PC-3 (cell line): ENCODE measurements at regions not wholly inside any gene's neighbourhood (a gene's known extent, or its start where the extent isn't known, plus 50 kb on each side); places are given as distances from the start of the nearest gene placed in this dataset.

Experiments
- ATAC-seq: fragments of 200-7000 bp; cut with Tn5 transposase; 2 replicates; pipeline ENCODE4 v1.9.1; 2020; ENCODE audit warnings: mild to moderate bottlenecking, moderate library complexity
- BruUV-seq: library from RNA; stranded (reverse); fragments of 400-500 nt; replicated peaks from 2 replicates; lab custom pipeline; 2021; lab: Mats Ljungman, UMichigan
- CTCF ChIA-PET: fragments of 300-600 bp; sonication (Branson Sonifier 250); formaldehyde crosslinking; loops from one replicate; lab custom pipeline; 2022; ENCODE audit warnings: antibody characterized with exemption; lab: Charles Lee
- POLR2A ChIA-PET: fragments of 300-600 bp; sonication (Branson Sonifier 250); formaldehyde crosslinking; loops from one replicate; lab custom pipeline; 2022; ENCODE audit warnings: antibody characterized with exemption; ENCODE audit not compliant: unreplicated experiment; lab: Charles Lee
- DNase-seq: peaks from one replicate; pipeline ENCODE4 v3.0.0-alpha.2; 2015
- H2AFZ ChIP-seq: fragments of 300-600 bp; sonication (generic); 2 replicates; pipeline ENCODE4 v1.6.0; 2016; ENCODE audit warnings: antibody characterized with exemption, low read length
- H3F3A ChIP-seq: fragments of 300-600 bp; sonication (generic); one replicate; pipeline ENCODE4 v1.6.0; 2017; ENCODE audit warnings: antibody characterized with exemption, low read length, control low read depth, mild to moderate bottlenecking; ENCODE audit not compliant: unreplicated experiment
- H3K27ac ChIP-seq: fragments of 300-600 bp; sonication (generic); 2 replicates; pipeline ENCODE4 v1.5.1; 2016; ENCODE audit warnings: mild to moderate bottlenecking, low read length
- H3K27me3 ChIP-seq: fragments of 300-600 bp; sonication (generic); 2 replicates; pipeline ENCODE4 v1.6.1; 2016; ENCODE audit warnings: low read length, mixed read lengths
- H3K36me3 ChIP-seq: fragments of 300-600 bp; sonication (generic); 2 replicates; pipeline ENCODE4 v1.6.1; 2016; ENCODE audit warnings: low read depth, mixed run types, low read length, mixed read lengths
- H3K4me1 ChIP-seq: fragments of 300-600 bp; sonication (generic); 2 replicates; pipeline ENCODE4 v1.5.1; 2016; ENCODE audit warnings: low read length; ENCODE audit not compliant: insufficient read depth
- H3K4me2 ChIP-seq: fragments of 300-600 bp; sonication (generic); 2 replicates; pipeline ENCODE4 v1.6.0; 2016; ENCODE audit warnings: low read length
- H3K4me3 ChIP-seq: fragments of 300-600 bp; sonication (generic); 2 replicates; pipeline ENCODE4 v1.5.1; 2016; ENCODE audit warnings: mild to moderate bottlenecking, low read length, mixed read lengths
- H3K79me2 ChIP-seq: fragments of 300-600 bp; sonication (generic); 2 replicates; pipeline ENCODE4 v1.6.1; 2017; ENCODE audit warnings: low read length, mixed read lengths
- H3K9ac ChIP-seq: fragments of 300-600 bp; sonication (generic); 2 replicates; pipeline ENCODE4 v1.6.0; 2016; ENCODE audit warnings: mild to moderate bottlenecking, low read length
- H3K9me2 ChIP-seq: fragments of 300-600 bp; sonication (generic); replicated peaks from 2 replicates; pipeline ENCODE4 v1.6.1; 2016; ENCODE audit warnings: mixed run types, low read length, mixed read lengths
- H3K9me3 ChIP-seq: fragments of 300-600 bp; sonication (generic); 2 replicates; pipeline ENCODE4 v1.6.1; 2016; ENCODE audit warnings: low read length, mixed read lengths
- H4K20me1 ChIP-seq: fragments of 300-600 bp; sonication (generic); 2 replicates; pipeline ENCODE4 v1.6.1; 2016; ENCODE audit warnings: low read length, mixed read lengths
- EZH2 ChIP-seq: fragments of 300-600 bp; sonication (generic); IDR thresholded peaks from one replicate; pipeline ENCODE4 v1.6.1; 2017; ENCODE audit warnings: antibody characterized with exemption, mild to moderate bottlenecking, low read length; ENCODE audit not compliant: unreplicated experiment
- EZH2phosphoT487 ChIP-seq: fragments of 300-600 bp; sonication (generic); IDR thresholded peaks from 2 replicates; pipeline ENCODE4 v1.6.1; 2018; ENCODE audit warnings: mild to moderate bottlenecking, antibody characterized with exemption, low read length, borderline replicate concordance
- intact Hi-C: fragments of 100-400 bp; cut with micrococcal nuclease; formaldehyde crosslinking; loops from 2 replicates; pipeline ENCODE4 v1.9.0; 2023
- TF ChIP-seq, protein P1 (sequence below): fragments of 300-600 bp; sonication (generic); conservative IDR thresholded peaks from 2 replicates; pipeline ENCODE4 v1.5.1; 2017; ENCODE audit warnings: antibody characterized with exemption, low read depth, mild to moderate bottlenecking, low read length

DNA sequence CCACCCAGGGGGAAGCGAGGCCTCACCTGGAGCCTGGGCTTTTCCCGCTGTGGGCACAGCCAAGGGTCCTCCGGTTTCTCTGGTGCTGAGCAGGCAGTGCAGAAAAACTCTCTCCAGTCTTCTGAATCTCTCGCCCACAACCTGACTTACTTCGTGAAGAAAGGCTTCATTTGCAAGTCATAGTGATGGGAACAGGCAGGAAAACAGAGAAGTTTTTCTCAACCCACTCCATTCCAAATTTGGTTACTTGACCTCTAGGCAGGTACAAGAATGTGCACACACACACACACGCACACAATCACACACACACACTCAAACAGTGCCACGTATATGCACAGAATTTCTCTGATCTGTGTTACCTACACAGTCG, 524.5 kb downstream of the CD83 start:
- intact Hi-C loops: no loop called here
- Histone ChIP-seq H4K20me1 (no peaks in the 10 kb centered on the region), H3K27me3 (no peaks in the 10 kb centered on the region), H2AFZ (no peak overlapping the region), H3K9me2 (no peaks in the 10 kb centered on the region), H3K79me2 (no peaks in the 10 kb centered on the region), H3K4me1 (peaks cover 19% of the 10 kb centered on the region), H3F3A (no peaks in the 10 kb centered on the region), H3K9ac (no peak overlapping the region), H3K4me3 (no peak overlapping the region), H3K36me3 (no peaks in the 10 kb centered on the region), H3K9me3 (no peaks in the 10 kb centered on the region), H3K27ac (no peak overlapping the region), H3K4me2 (no peak overlapping the region)
- TF ChIP-seq, protein P1, sequence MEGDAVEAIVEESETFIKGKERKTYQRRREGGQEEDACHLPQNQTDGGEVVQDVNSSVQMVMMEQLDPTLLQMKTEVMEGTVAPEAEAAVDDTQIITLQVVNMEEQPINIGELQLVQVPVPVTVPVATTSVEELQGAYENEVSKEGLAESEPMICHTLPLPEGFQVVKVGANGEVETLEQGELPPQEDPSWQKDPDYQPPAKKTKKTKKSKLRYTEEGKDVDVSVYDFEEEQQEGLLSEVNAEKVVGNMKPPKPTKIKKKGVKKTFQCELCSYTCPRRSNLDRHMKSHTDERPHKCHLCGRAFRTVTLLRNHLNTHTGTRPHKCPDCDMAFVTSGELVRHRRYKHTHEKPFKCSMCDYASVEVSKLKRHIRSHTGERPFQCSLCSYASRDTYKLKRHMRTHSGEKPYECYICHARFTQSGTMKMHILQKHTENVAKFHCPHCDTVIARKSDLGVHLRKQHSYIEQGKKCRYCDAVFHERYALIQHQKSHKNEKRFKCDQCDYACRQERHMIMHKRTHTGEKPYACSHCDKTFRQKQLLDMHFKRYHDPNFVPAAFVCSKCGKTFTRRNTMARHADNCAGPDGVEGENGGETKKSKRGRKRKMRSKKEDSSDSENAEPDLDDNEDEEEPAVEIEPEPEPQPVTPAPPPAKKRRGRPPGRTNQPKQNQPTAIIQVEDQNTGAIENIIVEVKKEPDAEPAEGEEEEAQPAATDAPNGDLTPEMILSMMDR: no peak
- TF ChIP-seq EZH2phosphoT487: no peak
- TF ChIP-seq EZH2: no peak
- ATAC-seq (no peak), DNase-seq (no peak)
- CTCF ChIA-PET: no interaction called here
- POLR2A ChIA-PET: no interaction called here
- BruUV-seq: no TSS peak

DNA sequence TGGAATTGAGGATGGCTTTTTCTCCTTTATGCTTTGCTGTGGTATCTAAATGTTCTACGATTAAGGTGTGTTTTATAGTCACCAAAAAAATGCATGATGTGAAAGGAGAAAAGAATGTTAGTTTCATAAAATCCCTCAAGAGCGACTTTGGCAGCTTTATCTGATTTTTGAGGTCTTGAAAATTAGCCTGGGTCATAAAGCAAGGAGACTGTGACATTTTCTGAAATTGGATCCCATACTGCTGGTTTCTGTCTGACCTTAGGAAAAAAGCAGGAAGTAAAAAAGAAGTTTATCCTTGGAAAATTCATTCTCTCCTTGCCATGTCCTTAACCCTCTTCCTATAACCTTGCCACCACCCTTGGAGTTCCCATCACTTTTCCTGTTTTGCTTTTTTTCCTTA, 525.3 kb downstream of the CD83 start:
- Histone ChIP-seq H4K20me1 (no peaks in the 10 kb centered on the region), H3K4me3 (no peak overlapping the region), H3K9me2 (no peaks in the 10 kb centered on the region), H3K9ac (no peak overlapping the region), H2AFZ (no peak overlapping the region), H3K27ac (no peak overlapping the region), H3K79me2 (no peaks in the 10 kb centered on the region), H3K4me1 (peaks cover 19% of the 10 kb centered on the region), H3K27me3 (no peaks in the 10 kb centered on the region), H3F3A (no peaks in the 10 kb centered on the region), H3K4me2 (no peak overlapping the region), H3K36me3 (no peaks in the 10 kb centered on the region), H3K9me3 (no peaks in the 10 kb centered on the region)
- DNase-seq (no peak), ATAC-seq (no peak)
- intact Hi-C loops: no loop called here
- TF ChIP-seq, protein P1: no peak
- TF ChIP-seq EZH2phosphoT487 (no peak), EZH2 (no peak)
- ChIA-PET CTCF (no interaction called here), POLR2A (no interaction called here)
- BruUV-seq: no TSS peak

DNA sequence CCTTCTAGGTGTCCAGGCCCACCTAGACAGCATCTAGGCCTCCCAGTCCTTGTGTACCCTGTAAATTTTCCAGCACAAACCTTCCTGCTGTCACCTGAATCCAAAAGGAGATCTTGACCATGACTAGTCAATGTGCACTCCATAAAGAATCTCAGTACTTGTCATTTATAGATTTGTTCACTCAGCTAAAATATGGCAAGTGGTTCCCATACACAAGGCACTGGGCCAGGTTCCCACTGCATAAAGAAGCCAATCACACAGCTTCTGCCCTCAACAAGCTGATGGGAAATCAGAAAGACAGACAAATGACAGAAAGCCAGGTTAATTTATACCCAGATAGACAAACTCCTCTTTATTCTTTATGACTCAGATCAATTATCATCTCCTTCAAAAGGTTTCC, 526.8 kb downstream of the CD83 start:
- H3K4me2 ChIP-seq: no peak overlapping the region
- H3K9me2 ChIP-seq: no peaks in the 10 kb centered on the region
- DNase-seq (no peak), ATAC-seq (no peak)
- no peaks in the 10 kb centered on the region for H3K36me3 ChIP-seq
- peaks cover 9% of the 10 kb centered on the region; the same call in 1 of the 2 replicates for H3K4me1 ChIP-seq
- no peaks in the 10 kb centered on the region for H4K20me1 ChIP-seq
- BruUV-seq: no TSS peak
- POLR2A ChIA-PET: no interaction called here
- no peak overlapping the region for H3K9ac ChIP-seq
- TF ChIP-seq EZH2 (no peak), EZH2phosphoT487 (no peak)
- TF ChIP-seq, protein P1: no peak
- H3F3A ChIP-seq: no peaks in the 10 kb centered on the region
- no peak overlapping the region for H2AFZ ChIP-seq
- no peaks in the 10 kb centered on the region for H3K79me2 ChIP-seq
- CTCF ChIA-PET: no interaction called here
- no peaks in the 10 kb centered on the region for H3K27me3 ChIP-seq
- no peak overlapping the region for H3K4me3 ChIP-seq
- intact Hi-C loops: no loop called here
- H3K9me3 ChIP-seq: no peaks in the 10 kb centered on the region
- no peak overlapping the region for H3K27ac ChIP-seq
